ENCODE measurements at regions not wholly inside any gene's neighbourhood (a gene's known extent, or its start where the extent isn't known, plus 50 kb on each side); places are given as distances from the start of the nearest gene placed in this dataset.

- H3K9me2 ChIP-seq: no peaks in the 10 kb centered on the region
- H3F3A ChIP-seq (replicated peaks; ENCODE audit: insufficient read depth): no peaks in the 10 kb centered on the region
- no peaks in the 10 kb centered on the region for H3K36me3 ChIP-seq (replicated peaks in 1 of 2; ENCODE audit: control insufficient read depth in 1 of 2, insufficient read depth in 2 of 2, low read length in 1 of 2)
- peaks cover 0 to 11% of the 10 kb centered on the region in 2 experiments; a peak in 1 of 4 replicates for H3K4me1 ChIP-seq (ENCODE audit: control insufficient read depth in 1 of 2, insufficient read depth in 2 of 2, low read depth in 1 of 2, low read length in 1 of 2)
- CTCF ChIA-PET: interaction anchor here (0.9 to 1.9 kb wide), 4 partner anchors 9 to 415 kb away, joined by 3 to 9 read pairs (median 4); no protein-coding TSS in a partner anchor
- POLR2A ChIA-PET: interaction anchor here (0.7 kb wide), 1 partner anchor 1677 kb away, joined by 3 read pairs; no protein-coding TSS in a partner anchor
- H3K27ac ChIP-seq (ENCODE audit: low read depth in 2 of 2, low read length in 1 of 2): peak overlapping the region in 1 of 2 experiments; percentile 75; a peak in 2 of 4 replicates
- no peaks in the 10 kb centered on the region for H3K9me3 ChIP-seq
- H3K9ac ChIP-seq: no peak overlapping the region
- H3K4me3 ChIP-seq (ENCODE audit: low read depth in 2 of 2, low read length in 1 of 2): no peak overlapping the region
- no peaks in the 10 kb centered on the region for H4K20me1 ChIP-seq (ENCODE audit: insufficient read depth)
- H3K27me3 ChIP-seq (ENCODE audit: insufficient read depth): no peaks in the 10 kb centered on the region
- no peak overlapping the region for H3K4me2 ChIP-seq
- 31% methylated on average over 2 of the region's 2 CpGs for WGBS (ENCODE audit: low lambda C conversion rate)
- peak; percentile 38 for DNase-seq
- H3K79me2 ChIP-seq (ENCODE audit: insufficient read depth): no peaks in the 10 kb centered on the region
- TF ChIP-seq GABPA (IDR thresholded peaks at IDR 0.05; ENCODE audit: low read depth): no peak
- TF ChIP-seq GATA2 (CRISPR knock-in tag; IDR thresholded peaks at IDR 0.05): peak; percentile 34; the same call in 1 of the 2 replicates
- TF ChIP-seq JUND (IDR thresholded peaks at IDR 0.05): no peak
- no peak overlapping the region for H2AFZ ChIP-seq (ENCODE audit: low read depth)
These were observed 170.6 kb downstream of the KDR start for GRCh38 chr4:54954656-54955388.

DNA sequence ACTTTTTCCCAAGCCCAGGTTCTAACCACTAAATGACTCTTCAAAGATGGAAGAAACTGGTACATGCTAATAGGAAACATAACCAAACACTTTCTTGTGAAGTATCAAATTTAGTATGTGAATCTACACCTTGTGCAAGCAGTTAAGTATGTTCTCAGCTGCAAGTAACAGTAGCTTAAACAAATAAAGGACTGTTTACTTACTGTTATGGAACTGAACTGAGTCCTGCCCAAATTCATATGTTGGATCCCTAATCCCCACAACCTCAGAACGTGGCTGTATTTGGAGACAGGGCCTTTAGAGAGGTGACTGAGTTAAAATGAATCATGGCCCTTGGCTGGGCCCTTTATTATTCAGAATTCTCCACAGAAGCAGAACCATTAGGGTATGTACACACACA is 178.7 kb downstream of the KDR start:
- CTCF ChIA-PET: interaction anchor here (0.7 to 3.1 kb wide), 4 partner anchors 8 to 33 kb away, joined by 3 to 8 read pairs (median 4); no protein-coding TSS in a partner anchor
- Histone ChIP-seq H4K20me1 (ENCODE audit: insufficient read depth) (no peaks in the 10 kb centered on the region), H3K27me3 (ENCODE audit: insufficient read depth) (no peaks in the 10 kb centered on the region), H3K4me2 (no peak overlapping the region), H3K9me2 (no peaks in the 10 kb centered on the region), H3K9ac (no peak overlapping the region), H3K4me3 (ENCODE audit: low read depth in 2 of 2, low read length in 1 of 2) (no peak overlapping the region), H3F3A (replicated peaks; ENCODE audit: insufficient read depth) (no peaks in the 10 kb centered on the region), H3K36me3 (replicated peaks in 1 of 2; ENCODE audit: control insufficient read depth in 1 of 2, insufficient read depth in 2 of 2, low read length in 1 of 2) (no peaks in the 10 kb centered on the region), H2AFZ (ENCODE audit: low read depth) (no peak overlapping the region), H3K4me1 (ENCODE audit: control insufficient read depth in 1 of 2, insufficient read depth in 2 of 2, low read depth in 1 of 2, low read length in 1 of 2) (peaks cover 0 to 3% of the 10 kb centered on the region in 2 experiments; a peak in 1 of 4 replicates), H3K27ac (ENCODE audit: low read depth in 2 of 2, low read length in 1 of 2) (no peak overlapping the region), H3K9me3 (no peaks in the 10 kb centered on the region), H3K79me2 (ENCODE audit: insufficient read depth) (no peaks in the 10 kb centered on the region)
- DNase-seq: no peak
- 17% methylated on average over 1 of the region's 1 CpG for whole genome bisulfite sequencing (ENCODE audit: low lambda C conversion rate)
- TF ChIP-seq RXRA (IDR thresholded peaks at IDR 0.05; ENCODE audit: borderline replicate concordance, low read depth) (no peak), GABPA (IDR thresholded peaks at IDR 0.05; ENCODE audit: low read depth) (no peak), FOXM1 (IDR thresholded peaks at IDR 0.05; ENCODE audit: low read depth) (no peak), GATA2 (CRISPR knock-in tag; IDR thresholded peaks at IDR 0.05) (no peak), TCF12 (IDR thresholded peaks at IDR 0.05) (no peak), USF2 (IDR thresholded peaks at IDR 0.05; ENCODE audit: borderline replicate concordance, low read depth, low read length) (no peak), CTCF (IDR thresholded peaks at IDR 0.05) (no peak), MEF2A (IDR thresholded peaks at IDR 0.05; ENCODE audit: borderline replicate concordance, low read depth) (no peak), TAF1 (IDR thresholded peaks at IDR 0.05; ENCODE audit: borderline replicate concordance, low read depth, low read length) (no peak), FOSL2 (IDR thresholded peaks at IDR 0.05; ENCODE audit: borderline replicate concordance, low read depth) (no peak), NFIC (IDR thresholded peaks at IDR 0.05; ENCODE audit: borderline replicate concordance) (no peak)
- TF ChIP-seq, protein P1, sequence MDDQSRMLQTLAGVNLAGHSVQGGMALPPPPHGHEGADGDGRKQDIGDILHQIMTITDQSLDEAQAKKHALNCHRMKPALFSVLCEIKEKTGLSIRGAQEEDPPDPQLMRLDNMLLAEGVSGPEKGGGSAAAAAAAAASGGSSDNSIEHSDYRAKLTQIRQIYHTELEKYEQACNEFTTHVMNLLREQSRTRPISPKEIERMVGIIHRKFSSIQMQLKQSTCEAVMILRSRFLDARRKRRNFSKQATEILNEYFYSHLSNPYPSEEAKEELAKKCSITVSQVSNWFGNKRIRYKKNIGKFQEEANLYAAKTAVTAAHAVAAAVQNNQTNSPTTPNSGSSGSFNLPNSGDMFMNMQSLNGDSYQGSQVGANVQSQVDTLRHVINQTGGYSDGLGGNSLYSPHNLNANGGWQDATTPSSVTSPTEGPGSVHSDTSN (IDR thresholded peaks at IDR 0.05): no peak
- POLR2A ChIA-PET: no interaction called here
